ENCODE measurements at regions not wholly inside any gene's neighbourhood (a gene's known extent, or its start where the extent isn't known, plus 50 kb on each side); places are given as distances from the start of the nearest gene placed in this dataset.

DNA sequence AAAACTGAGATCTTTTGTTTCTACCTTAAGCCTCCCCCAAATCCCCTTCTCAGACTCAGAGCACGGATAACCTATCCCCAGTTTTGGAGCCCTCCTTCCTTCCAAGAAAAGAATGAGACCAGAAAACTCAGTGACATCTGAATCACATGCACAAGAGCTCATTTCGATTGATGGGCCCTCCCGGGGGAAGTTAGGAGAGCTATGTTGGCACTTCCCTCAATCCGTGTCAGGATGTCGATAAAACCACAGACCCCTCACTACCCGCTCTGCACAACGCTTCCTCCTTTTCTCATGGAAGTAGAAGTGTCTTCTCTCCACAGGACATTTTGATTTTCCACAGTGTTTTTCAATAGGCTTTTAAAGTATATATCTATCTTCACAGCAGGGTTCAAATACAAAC is 332.4 kb downstream of the HACE1 start:
- no peak for DNase-seq (ENCODE audit: low read depth)
- H3K4me3 ChIP-seq (ENCODE audit: low read depth, low read length) = no peak overlapping the region

GRCh38 chr6:104526376-104526775 is 333.3 kb downstream of the HACE1 start:
- DNase-seq (ENCODE audit: low read depth) = no peak
- H3K4me3 ChIP-seq (ENCODE audit: low read depth, low read length) = no peak overlapping the region

DNA sequence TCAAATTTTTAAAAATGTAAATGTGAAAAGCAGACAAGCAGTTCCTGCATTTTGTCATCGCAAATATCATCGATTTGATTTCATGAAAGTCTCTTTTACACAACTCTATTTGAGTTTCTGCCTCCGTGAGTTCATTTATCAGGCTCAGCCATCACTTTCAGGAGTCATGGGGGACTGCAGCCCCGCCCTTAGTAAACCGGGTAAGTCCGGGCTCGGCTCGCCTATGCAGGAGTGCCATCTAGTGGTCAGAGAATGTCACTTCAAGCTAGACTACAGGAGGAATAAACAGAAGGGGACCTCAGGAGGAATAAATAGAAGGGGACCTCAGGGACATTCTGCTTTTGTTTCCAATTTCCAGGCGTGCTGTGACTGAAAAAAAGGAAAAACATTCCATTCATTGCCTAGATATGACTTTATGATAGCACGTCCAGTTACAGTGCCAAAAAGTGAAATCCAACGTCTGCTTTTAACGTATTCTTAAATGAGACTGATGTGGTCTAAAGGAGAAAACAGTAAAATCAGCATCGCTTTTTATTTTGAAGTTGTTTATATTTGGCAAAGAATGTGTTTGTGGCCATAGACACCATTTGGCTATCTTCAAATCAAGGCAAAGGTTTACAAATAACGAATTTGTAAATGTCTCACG is 333.9 kb downstream of the HACE1 start:
- H3K4me3 ChIP-seq (ENCODE audit: low read depth, low read length) = peak overlapping the region; percentile 39
- peak; percentile 39 for DNase-seq (ENCODE audit: low read depth)

GRCh38 chr6:104522533-104522932 is 337.2 kb downstream of the HACE1 start:
- no peak overlapping the region for H3K4me3 ChIP-seq (ENCODE audit: low read depth, low read length)
- no peak for DNase-seq (ENCODE audit: low read depth)

DNA sequence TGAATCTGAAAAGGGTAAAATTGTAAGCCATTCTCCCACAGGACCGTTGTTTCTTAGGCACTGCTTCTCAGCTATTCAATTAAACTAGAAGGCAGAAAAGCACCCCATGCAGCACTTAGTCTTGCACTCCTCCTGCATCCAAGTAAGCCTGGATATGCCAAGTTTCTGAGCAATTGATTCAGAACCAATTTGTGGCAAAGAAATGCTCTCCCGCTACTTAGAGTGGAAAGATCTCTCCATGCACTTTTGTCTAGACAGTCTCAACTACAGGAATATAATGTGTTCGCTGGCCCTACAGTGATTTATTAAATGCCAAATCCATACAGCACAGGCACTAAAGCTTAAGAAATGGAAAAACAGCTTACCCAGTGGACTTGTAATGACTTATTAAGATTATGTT is 338.5 kb downstream of the HACE1 start:
- no peak for DNase-seq (ENCODE audit: low read depth)
- H3K4me3 ChIP-seq (ENCODE audit: low read depth, low read length) = no peak overlapping the region

DNA sequence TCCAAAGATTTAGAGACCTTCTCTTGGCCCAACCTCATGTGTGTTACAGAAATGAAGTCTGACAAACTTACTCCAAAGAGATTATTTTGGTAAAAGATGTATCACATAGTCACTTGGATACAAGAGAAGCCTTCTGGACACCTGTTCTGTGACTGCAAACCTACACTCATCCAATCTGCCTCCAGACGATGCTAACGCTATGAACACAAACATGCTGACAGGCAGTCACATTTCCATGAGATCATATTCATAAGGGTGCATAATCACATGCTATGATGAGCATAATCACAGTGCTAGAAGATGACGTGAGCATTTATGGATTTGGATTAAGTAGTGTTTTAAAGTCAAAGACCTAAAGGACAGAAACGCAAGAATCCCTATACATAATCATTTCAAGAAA is 340.2 kb downstream of the HACE1 start:
- H3K4me3 ChIP-seq (ENCODE audit: low read depth, low read length) = no peak overlapping the region
- DNase-seq (ENCODE audit: low read depth) = no peak

DNA sequence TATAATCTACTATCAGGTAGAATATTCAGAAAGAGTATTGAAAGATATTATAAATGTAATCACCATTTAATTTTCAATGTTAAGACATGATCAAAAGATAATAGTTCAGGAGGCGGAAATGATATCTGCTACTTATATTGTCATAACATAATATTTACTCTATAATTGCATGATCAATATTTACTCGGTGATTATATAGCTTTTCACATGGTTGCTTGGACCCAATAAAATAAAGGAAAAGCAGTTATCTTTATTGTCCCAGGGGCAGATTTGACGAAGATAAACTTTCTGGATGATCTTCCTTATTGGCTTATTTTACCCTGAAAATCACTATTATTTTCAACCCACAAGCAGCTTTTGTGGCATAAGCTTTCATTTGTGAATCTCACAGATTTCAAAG is 350.4 kb downstream of the HACE1 start:
- DNase-seq (ENCODE audit: low read depth) = no peak
- H3K4me3 ChIP-seq (ENCODE audit: low read depth, low read length) = no peak overlapping the region

DNA sequence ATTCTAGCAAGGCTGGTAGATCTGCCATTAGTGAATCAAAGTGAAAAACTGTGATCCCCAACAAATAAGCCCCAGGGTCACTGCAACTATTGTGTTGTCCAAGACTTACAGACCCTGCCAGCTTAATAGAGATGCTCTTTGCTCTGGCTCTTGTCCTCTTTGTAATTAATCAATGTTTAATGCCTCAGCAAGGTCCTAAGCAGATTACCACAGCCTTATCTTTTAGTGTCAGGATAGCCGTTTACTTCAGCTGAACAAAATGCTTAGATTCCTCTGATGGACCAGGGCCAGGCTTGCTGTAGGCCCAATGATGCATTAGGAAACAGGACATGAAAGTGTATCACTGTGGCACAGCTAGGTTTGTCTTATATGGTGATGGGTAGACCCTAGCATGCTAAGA is 353.3 kb downstream of the HACE1 start:
- no peak overlapping the region for H3K4me3 ChIP-seq (ENCODE audit: low read depth, low read length)
- no peak for DNase-seq (ENCODE audit: low read depth)

GRCh38 chr6:104505838-104506237 is 353.9 kb downstream of the HACE1 start:
- DNase-seq (ENCODE audit: low read depth) = no peak
- no peak overlapping the region for H3K4me3 ChIP-seq (ENCODE audit: low read depth, low read length)

DNA sequence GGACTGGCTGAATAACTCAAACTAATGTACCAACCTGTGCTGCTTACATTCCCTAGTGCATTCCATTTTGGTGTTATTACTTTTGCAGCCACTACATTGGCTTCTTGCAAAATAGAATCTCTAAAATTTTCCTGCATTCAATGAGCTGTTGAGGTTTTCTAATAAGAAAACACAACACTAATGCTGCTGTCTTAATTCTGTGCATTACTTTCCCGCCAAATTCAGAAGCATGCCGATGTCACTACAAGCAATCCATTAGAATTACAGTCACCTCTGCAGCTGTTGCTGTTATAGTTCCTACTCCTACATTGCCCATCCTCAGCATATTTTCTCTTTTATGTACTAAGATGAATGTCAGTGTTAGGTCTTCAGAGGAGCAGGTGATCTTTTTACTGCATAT is 359.5 kb downstream of the HACE1 start:
- no peak overlapping the region for H3K4me3 ChIP-seq (ENCODE audit: low read depth, low read length)
- no peak for DNase-seq (ENCODE audit: low read depth)

GRCh38 chr6:104486035-104486434 is 373.7 kb downstream of the HACE1 start:
- no peak overlapping the region for H3K4me3 ChIP-seq (ENCODE audit: low read depth, low read length)
- no peak for DNase-seq (ENCODE audit: low read depth)

DNA sequence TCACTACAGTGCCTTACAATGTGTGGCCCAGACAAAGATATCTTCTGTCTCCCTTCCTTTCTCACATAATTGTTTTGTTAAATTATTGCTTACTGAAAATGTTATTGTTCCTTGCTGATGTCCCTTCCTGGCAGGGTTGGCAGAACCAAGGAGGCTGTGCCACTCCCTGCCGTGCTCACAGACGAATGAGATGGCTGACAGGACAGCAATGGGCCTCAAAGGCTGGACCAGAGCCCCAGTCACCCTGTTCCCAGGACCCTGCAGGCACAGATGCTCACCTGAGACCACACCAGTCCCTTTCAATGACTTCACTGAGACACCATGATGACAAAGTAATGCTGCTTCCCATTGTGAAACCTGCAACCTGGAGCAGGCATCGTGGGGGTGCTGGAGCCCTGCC is 375.1 kb downstream of the HACE1 start:
- no peak for DNase-seq (ENCODE audit: low read depth)
- H3K4me3 ChIP-seq (ENCODE audit: low read depth, low read length) = no peak overlapping the region

DNA sequence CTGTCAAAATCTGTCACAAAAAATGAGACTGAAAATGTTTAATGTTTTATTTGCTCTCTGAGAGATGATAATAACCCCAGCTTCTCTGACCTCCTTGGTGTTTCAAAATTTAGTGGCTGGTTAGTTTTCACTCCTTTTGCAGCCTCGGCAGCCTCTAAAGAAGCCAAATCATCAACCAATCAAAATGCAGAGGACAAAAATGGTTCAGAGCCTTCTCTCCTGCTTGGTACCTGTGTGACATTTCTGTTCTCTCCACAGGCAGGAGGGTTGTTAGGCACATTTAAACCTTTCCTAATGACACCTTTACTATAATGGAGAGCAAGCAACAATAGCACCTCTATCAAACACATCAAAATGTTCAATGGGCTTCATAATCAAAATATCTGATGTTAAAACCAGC is 375.5 kb downstream of the HACE1 start:
- no peak for DNase-seq (ENCODE audit: low read depth)

DNA sequence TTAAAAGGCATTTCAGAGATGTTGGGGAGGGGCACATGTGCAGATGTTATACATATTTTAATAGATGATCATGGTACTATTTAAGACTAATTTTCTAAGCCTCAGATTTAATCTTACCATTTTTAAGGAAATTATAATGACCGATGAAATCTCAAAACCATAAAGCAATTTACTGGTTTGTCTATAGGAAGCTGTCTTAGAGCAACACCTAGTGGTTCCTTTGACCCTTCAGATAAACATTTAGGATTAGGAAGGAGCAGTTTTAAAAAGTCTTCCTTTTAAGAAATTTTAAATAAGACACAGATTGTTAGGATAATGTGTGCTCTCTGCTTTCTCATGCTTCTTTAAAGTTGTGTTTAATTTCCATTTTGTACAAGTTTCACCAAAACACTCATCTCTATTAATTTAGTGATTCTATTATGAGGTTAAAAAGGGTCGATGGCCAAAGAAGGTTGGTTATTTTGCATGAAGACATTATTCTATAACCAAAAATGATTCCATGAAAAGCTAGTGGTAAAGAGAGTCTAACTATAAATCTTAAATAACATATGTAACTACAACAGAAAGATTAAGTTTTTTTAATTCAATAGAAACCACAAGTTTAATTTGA is 376.4 kb downstream of the HACE1 start:
- no peak for DNase-seq (ENCODE audit: low read depth)
- H3K4me3 ChIP-seq (ENCODE audit: low read depth, low read length) = no peak overlapping the region

More for the DNA sequence above, 375.5 kb downstream of the HACE1 start:
- H3K4me3 ChIP-seq (ENCODE audit: low read depth, low read length) = no peak overlapping the region

- DNase-seq (ENCODE audit: low read depth) = no peak
- no peak overlapping the region for H3K4me3 ChIP-seq (ENCODE audit: low read depth, low read length)
These were observed 382.1 kb downstream of the HACE1 start for GRCh38 chr6:104477569-104477968.

- H3K4me3 ChIP-seq (ENCODE audit: low read depth, low read length) = no peak overlapping the region
- DNase-seq (ENCODE audit: low read depth) = no peak
These were observed 386.7 kb downstream of the HACE1 start for GRCh38 chr6:104473021-104473429.

- no peak for DNase-seq (ENCODE audit: low read depth)
- H3K4me3 ChIP-seq (ENCODE audit: low read depth, low read length) = no peak overlapping the region
These were observed 387.5 kb downstream of the HACE1 start for GRCh38 chr6:104472021-104472901.

DNA sequence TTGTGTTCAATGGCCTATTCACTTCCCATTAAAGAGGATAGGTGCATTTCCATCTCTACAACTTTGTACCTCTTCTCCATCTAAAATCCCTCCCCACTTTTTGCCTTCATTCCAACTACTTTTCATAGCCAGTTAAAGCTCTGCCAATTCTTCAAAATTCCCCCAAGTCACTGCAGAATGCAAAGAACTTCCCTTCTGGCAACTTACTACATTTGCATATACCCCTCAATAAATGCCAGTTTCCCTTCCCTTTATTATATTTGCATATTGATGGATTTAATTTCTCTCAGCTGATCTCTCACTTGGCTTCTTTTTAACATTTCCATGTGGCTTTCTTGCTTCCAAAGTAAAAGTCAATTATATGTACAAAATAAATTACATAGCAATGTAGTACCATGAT is 393.4 kb downstream of the HACE1 start:
- no peak overlapping the region for H3K4me3 ChIP-seq (ENCODE audit: low read depth, low read length)
- DNase-seq (ENCODE audit: low read depth) = no peak

GRCh38 chr6:104462811-104463599 is 396.7 kb downstream of the HACE1 start:
- no peak overlapping the region for H3K4me3 ChIP-seq (ENCODE audit: low read depth, low read length)
- DNase-seq (ENCODE audit: low read depth) = no peak

All from skeletal muscle cell (primary cell).